ENCODE measurements at regions not wholly inside any gene's neighbourhood (a gene's known extent, or its start where the extent isn't known, plus 50 kb on each side); places are given as distances from the start of the nearest gene placed in this dataset.

- no peak for TF ChIP-seq MAX (IDR thresholded peaks at IDR 0.05; ENCODE audit: low read depth, low read length)
- TF ChIP-seq CTCF (IDR thresholded peaks at IDR 0.05; ENCODE audit: low read depth, low read length): no peak
Observed at GRCh38 chr5:85927632-85928031, 690.1 kb upstream of the COX7C start.

All from NB4 (cell line).